ENCODE measurements at regions not wholly inside any gene's neighbourhood (a gene's known extent, or its start where the extent isn't known, plus 50 kb on each side); places are given as distances from the start of the nearest gene placed in this dataset.
"Not testable (repeated sequence)": the region's sequence is repeated elsewhere in the genome, so short reads cannot be mapped to it uniquely, and the experiment has no call there.

DNA sequence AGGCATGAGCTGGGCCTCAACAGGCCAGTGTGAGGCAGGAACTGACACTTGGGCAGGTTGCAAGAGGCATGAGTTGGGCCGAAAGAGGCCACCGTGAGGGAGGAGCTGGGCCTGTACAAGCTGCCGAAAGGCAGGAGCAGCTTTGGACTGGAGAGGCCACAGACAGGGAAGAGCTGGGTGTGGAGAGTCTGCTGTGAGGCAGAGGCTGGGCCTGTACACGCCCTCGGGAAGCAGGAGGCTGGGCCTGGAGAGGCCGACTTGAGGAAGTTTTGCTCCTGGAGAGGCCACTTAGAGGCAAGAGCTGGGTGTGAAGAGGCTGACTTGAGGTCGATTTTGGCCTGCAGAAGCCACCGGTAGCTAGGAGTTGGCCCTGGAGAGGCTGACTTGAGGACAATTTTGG, 73.3 kb upstream of the COBL start:
- not testable (repeated sequence) for DNase-seq

DNA sequence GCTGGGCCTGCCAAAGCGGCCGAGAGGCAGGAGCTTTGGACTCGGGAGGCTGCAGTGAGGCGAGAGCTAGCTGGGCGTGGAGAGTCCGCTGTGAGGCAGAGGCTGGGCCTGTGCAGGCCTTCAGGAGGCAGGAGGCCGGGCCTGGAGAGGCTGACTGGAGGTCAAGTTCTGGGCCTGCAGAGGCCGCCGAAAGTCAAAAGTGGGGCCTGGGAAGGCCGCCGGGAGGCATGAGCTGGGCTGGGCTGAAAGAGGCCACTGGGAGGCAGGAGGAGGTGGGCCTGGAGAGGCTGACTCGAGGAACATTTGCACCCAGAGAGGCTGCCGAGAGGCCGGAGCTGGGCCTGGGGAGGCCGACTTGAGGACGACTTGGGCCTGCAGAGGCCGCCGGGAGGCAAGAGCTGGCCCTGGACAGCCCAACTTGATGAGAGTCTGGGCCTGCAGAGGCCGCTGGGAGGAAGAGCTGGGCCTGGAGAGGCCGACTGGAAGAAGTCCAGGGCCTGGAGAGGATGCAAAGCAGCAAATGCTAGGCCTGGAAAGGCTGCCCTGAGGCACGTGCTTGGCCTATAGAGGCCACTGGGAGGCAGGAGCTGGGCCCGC, 72.7 kb upstream of the COBL start:
- not testable (repeated sequence) for DNase-seq

DNA sequence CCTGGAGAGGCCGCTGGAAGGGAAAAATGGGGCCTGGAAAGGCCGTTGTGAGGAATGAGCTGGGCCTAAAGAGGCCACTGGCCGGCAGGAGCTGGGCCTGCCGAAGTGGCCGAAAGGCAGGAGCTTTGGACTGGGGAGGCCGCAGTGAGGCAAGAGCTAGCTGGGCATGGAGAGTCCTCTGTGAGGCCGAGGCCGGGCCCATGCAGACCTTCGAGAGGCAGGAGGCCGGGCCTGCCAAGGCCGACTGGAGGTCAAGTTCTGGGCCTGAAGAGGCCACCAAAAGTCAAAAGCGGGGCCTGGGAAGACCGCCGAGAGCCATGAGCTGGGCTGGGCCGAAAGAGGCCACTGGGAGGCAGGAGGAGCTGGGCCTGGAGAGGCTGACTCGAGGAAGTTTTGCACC, 71.6 kb upstream of the COBL start:
- DNase-seq: not testable (repeated sequence)

DNA sequence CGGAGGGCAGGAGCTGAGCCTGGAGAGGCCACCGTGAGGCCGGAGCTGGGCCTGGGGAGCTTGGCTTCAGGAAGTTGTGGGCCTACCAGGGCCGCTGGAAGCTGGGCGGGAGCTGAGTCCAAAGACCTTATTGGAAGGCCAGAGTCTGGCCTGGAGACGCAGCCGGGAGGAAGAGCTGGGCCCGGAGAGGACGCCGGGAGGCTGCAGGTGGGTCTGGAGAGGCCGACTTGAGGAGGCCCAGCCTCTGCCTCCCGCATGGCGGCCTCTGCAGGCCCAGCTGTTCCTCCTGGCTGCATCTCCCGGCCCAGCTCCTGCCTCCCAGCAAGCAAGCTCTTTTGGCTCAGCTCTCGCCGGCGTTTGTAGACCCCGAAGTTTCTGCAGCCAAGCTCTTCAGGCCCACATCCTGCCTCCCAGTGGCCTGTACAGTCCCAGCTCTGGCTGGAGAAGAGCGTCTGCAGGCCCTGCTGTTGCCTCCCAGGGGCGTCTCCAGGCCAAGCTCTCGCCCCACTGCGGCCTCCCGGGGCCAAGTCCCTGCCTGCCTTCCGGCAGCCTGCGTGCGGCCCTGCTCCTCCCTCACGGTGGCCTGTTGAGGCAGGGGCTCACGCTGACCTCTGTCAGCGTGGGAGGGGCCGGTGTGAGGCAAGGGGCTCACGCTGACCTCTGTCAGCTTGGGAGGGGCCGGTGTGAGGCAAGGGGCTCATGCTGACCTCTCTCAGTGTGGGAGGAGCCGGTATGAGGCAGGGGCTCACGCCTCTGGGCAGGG, 70.4 kb upstream of the COBL start:
- not testable (repeated sequence) for DNase-seq

DNA sequence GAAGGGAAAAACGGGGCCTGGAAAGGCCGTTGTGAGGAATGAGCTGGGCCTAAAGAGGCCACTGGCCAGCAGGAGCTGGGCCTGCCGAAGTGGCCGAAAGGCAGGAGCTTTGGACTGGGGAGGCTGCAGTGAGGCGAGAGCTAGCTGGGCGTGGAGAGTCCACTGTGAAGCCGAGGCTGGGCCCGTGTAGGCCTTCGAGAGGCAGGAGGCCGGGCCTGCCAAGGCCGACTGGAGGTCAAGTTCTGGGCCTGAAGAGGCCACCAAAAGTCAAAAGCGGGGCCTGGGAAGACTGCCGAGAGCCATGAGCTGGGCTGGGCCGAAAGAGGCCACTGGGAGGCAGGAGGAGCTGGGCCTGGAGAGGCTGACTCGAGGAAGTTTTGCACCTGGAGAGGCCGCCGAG, 69.6 kb upstream of the COBL start:
- not testable (repeated sequence) for DNase-seq

DNA sequence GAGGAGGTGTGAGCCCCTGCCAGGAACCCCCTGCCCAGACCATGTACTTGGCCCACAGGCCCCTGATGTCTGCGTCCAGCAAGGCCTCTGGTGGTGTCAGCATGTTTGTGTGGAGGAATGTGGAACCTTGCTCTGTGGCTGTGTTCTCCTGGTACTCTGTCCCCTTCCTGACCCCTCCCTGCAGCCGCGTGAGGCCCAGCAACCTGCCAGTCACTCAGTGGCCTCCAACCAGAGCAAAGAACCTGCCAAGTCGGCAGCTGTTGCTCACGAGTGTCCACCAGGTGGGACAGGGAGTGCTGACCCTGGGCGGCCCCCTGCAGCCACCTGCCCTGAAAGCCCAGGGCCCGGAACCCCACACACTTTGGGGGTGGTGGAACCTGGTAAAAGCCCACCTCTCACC, 65.6 kb upstream of the COBL start:
- DNase-seq: not testable (repeated sequence)

DNA sequence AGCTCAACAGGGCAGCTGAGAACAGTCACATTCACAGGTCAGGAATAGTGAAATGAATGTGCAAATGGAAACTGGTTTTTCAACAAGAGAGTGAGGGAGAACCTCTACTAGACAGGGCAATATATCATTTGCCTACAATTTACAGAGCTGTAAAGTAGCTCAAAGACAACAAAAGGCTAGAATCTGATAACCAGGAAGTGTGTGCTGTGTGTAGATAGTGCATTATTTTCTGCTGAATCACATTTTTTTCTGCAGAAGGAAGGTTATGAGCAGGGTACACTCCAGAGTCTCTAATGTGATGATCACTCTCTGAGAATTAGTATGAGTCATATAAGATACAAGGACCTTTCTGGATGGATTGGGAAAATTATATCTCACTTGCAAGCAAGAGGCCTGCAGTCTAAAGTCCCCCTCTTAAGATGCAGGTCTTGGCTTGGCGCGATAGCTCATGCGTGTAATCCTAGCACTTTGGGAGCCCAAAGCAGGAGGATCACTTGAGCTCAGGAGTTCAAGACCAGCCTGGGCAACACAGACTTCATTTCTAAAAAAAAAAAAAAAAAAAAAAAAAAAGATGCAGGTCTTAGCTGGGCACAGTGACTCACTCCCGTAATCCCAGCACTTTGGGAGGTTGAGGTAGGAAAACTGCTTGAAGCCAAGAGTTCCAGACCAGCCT, 59.9 kb upstream of the COBL start:
- no peak for DNase-seq

DNA sequence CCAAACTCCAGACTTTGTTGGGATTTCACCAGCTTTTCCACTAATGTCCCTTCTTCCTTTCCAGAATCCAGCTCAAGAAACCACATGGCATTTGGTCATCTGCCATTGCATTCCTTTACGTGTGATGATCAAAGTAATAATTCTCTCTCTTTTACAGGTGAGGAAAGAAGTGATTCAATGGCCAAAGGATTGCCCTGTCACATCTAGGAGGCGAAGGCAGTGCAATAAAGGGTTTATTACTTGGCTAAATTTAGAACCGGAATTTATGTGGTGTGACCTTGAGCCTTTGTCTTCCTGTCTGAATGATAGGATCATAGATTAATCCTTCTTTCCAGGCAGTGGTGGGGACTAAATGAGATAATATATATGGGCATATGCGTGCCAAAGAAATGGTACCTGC, 58.3 kb upstream of the COBL start:
- no peak for DNase-seq

DNA sequence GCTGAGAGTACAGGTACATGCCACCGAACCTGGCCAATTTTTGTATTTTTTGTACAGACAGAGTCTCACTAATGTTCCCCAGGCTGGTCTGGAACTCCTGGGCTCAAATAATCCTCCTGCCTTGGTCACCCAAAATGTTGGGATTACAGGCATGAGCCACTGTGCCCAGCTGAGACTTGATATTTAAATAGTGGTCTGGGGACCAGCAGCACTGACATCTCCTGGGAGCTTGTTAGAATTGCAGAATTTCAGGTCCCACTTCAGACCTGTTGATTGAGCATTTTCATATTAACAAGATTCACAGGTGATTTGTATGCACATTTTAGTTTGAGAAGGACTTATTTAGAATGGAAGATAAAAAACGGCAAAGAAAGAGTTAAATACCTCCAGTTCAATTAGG, 57.0 kb upstream of the COBL start:
- DNase-seq: not testable (repeated sequence)

DNA sequence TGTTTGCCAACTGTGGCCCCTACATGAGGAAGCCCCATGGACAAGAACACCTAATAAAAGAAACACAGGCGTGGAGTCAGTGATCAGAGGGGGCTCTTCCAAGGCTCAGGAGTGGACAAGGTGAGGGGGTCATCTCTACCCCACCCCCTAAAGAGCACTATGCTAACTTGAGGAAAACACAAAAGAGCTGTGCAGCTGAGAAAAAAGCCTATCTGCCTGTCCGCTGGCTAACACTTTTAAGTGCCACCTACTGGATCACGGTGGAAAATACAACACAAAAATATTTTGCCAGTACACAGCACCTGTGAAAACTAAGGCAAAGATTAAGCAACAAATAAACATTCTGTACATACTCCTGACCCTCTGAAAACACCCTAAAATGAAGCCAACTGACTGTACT, 53.1 kb upstream of the COBL start:
- DNase-seq: no peak

DNA sequence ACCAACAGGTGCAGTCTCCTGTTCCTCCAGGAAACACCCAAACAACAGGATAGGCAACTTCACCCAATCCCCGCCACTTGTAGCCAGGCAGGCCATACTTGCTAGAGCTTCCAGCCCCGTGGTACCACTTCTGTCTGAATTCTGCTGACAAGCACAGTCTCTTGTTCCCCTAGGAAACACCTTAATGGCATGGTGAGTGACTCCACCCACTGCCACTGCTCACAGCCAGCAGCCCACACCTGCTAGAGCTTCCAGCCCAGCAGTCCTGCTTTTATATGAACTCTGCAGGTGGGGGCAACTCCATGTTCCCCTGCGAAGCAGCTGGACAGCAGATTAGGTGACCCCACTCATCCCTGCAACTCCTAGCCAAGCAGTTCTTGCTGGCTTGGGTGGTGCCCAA, 52.6 kb upstream of the COBL start:
- not testable (repeated sequence) for DNase-seq

DNA sequence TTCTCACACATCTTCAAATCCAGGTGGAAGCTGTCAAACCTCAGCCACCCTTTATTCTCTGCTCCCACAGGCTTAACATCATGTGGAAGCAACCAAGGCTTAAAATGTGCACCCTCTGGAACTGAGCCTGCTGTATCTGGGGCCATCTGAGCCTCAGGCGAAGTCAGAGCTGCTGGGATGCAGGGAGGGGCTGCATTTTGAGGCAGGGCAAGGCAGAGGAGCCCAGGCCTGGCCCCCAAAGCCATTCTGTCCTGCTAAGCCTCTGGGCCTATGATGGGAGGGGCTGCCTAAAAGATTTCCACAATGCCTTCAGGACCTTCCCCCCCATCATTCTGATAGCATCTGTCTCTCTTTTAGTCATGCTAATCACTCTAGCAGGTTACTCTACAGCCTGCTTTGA, 51.7 kb upstream of the COBL start:
- no peak for DNase-seq

DNA sequence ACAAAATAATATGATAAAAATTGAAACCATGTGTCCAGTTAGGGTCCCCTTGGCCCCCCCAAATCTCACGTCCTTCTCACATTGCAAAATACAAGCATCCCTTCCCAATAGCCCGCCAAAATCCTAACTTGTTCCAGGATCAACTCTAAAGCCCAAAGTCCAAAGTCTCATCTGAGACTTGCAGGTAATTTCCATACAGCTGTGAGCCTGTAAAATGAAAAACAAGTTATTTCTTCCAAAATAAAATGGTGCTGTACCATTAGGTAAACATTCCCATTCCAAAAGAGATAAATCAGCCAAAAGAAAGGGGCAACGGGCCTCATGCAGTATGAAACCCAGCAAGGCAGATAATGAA, 51.0 kb upstream of the COBL start:
- no peak for DNase-seq

DNA sequence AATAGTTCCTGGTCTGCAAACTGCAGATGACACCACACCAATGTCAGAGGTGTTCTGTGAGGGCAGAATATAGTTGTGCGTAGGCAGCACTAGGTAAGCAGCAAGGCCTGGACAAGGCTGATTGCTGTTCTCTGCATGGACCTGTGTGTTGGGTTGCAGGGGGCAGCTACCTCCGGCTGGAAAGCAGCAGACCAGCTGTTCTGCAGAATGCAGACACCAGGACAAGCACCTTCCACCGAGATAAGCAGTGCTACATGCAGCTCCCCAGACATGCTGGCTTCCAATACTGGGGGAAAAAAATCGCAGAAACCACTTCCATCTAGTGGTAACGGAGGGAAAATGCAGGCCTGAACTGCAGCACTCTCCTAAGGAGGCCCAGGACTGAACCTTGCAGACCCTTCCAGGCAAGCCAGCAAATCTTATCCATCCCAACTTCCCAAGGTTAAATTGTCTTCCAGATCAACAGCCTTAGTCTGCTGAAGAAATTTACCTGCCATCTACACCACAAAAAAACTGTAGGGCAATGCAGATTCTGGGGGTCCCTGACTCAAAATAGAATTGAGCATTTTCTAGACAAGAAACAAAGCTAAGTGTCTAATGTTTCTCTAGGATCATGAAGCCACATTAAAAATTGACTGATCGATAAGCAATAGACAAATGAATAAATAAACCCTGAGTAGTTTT, 50.5 kb upstream of the COBL start:
- DNase-seq: no peak
